ENCODE measurements at regions not wholly inside any gene's neighbourhood (a gene's known extent, or its start where the extent isn't known, plus 50 kb on each side); places are given as distances from the start of the nearest gene placed in this dataset.

DNA sequence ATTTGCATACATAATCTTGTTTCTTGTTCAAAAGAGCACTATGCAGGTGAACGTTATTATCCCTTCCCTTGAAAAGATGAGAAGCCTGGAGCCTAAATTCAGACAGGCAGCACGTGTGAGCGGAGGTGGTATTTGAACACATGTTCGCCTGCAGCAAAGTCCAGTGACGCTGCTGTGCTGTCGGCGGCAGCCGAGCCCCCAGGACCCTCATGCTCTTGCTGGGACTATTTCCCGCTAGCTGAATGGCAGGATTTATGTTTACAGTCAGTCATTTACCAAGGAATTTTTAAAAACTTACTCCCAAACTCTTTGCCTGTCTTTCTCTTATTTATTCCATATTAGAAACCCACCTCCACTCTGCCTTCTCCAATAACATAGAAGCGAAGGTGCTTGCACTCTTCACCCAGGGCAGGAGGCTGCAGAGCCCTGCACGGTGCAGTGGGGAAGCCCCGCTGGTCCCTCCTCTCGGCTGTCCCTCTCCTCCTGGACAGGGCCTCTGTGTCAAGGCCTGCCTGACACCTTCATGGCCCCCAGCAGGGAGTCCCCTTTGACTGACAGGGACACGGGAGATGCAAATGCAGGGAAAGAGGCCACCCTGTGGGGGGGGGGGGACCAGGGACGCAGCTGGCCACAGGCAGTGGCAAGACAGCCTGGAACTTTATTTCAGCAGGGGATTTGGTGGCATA, 528.5 kb upstream of the B3GAT1 start:
- Histone ChIP-seq H3K9ac (ENCODE audit: low read length) (no peak overlapping the region), H3K27me3 (ENCODE audit: insufficient read depth, low read length) (no peaks in the 10 kb centered on the region), H3K79me2 (ENCODE audit: insufficient read depth, low read length) (no peaks in the 10 kb centered on the region), H3K27ac (ENCODE audit: low read depth, low read length) (no peak overlapping the region), H3K9me3 (ENCODE audit: insufficient read depth, low read depth, low read length) (no peaks in the 10 kb centered on the region), H4K20me1 (ENCODE audit: insufficient read depth, low read length) (no peaks in the 10 kb centered on the region), H2AFZ (ENCODE audit: low read depth, low read length) (no peak overlapping the region), H3K4me1 (ENCODE audit: insufficient read depth, low read length) (peaks cover 6% of the 10 kb centered on the region), H3K36me3 (ENCODE audit: insufficient read depth, low read length) (no peaks in the 10 kb centered on the region), H3K4me2 (ENCODE audit: low read length) (no peak overlapping the region), H3K4me3 (ENCODE audit: insufficient read depth, low read depth, low read length) (no peak overlapping the region)
- H3K4me1 Mint-ChIP-seq (ENCODE audit: low read depth, unreplicated experiment): peaks cover 9% of the 10 kb centered on the region
- no peak overlapping the region for H3K27ac Mint-ChIP-seq (ENCODE audit: unreplicated experiment)
- H3K36me3 Mint-ChIP-seq (ENCODE audit: low read depth, unreplicated experiment): peaks cover 3% of the 10 kb centered on the region
- TF ChIP-seq EZH2 (IDR thresholded peaks at IDR 0.05; ENCODE audit: insufficient read depth, low read length): no peak
- TF ChIP-seq CTCF (IDR thresholded peaks at IDR 0.05; ENCODE audit: insufficient read depth, low read depth, low read length): no peak
- DNase-seq (ENCODE audit: low read depth): no peak
- FAIRE-seq: no peak
- H3K27me3 Mint-ChIP-seq (ENCODE audit: low read depth, unreplicated experiment): peaks cover 7% of the 10 kb centered on the region
- no peak overlapping the region for H3K4me3 Mint-ChIP-seq (ENCODE audit: unreplicated experiment)
- peaks cover 16% of the 10 kb centered on the region for H3K9me3 Mint-ChIP-seq (ENCODE audit: unreplicated experiment)

- H3K36me3 Mint-ChIP-seq (ENCODE audit: low read depth, unreplicated experiment): peaks cover 3% of the 10 kb centered on the region
- Histone ChIP-seq H3K27ac (ENCODE audit: low read depth, low read length) (no peak overlapping the region), H3K4me1 (ENCODE audit: insufficient read depth, low read length) (peaks cover 6% of the 10 kb centered on the region), H3K4me3 (ENCODE audit: insufficient read depth, low read depth, low read length) (no peak overlapping the region), H3K4me2 (ENCODE audit: low read length) (no peak overlapping the region), H3K9ac (ENCODE audit: low read length) (no peak overlapping the region), H3K9me3 (ENCODE audit: insufficient read depth, low read depth, low read length) (no peaks in the 10 kb centered on the region), H4K20me1 (ENCODE audit: insufficient read depth, low read length) (no peaks in the 10 kb centered on the region), H2AFZ (ENCODE audit: low read depth, low read length) (no peak overlapping the region), H3K36me3 (ENCODE audit: insufficient read depth, low read length) (no peaks in the 10 kb centered on the region), H3K27me3 (ENCODE audit: insufficient read depth, low read length) (no peaks in the 10 kb centered on the region), H3K79me2 (ENCODE audit: insufficient read depth, low read length) (no peaks in the 10 kb centered on the region)
- H3K27me3 Mint-ChIP-seq (ENCODE audit: low read depth, unreplicated experiment): peaks cover 9% of the 10 kb centered on the region
- TF ChIP-seq EZH2 (IDR thresholded peaks at IDR 0.05; ENCODE audit: insufficient read depth, low read length): no peak
- TF ChIP-seq CTCF (IDR thresholded peaks at IDR 0.05; ENCODE audit: insufficient read depth, low read depth, low read length): peak; percentile 4
- no peak overlapping the region for H3K27ac Mint-ChIP-seq (ENCODE audit: unreplicated experiment)
- no peak overlapping the region for H3K4me3 Mint-ChIP-seq (ENCODE audit: unreplicated experiment)
- peaks cover 9% of the 10 kb centered on the region for H3K4me1 Mint-ChIP-seq (ENCODE audit: low read depth, unreplicated experiment)
- DNase-seq (ENCODE audit: low read depth): no peak
- H3K9me3 Mint-ChIP-seq (ENCODE audit: unreplicated experiment): peaks cover 18% of the 10 kb centered on the region
- FAIRE-seq: no peak
Observed at GRCh38 chr11:134939905-134940304, 527.9 kb upstream of the B3GAT1 start.

GRCh38 chr11:134939031-134939430, 527.0 kb upstream of the B3GAT1 start:
- H3K4me3 Mint-ChIP-seq (ENCODE audit: unreplicated experiment): no peak overlapping the region
- Histone ChIP-seq H3K36me3 (ENCODE audit: insufficient read depth, low read length) (no peaks in the 10 kb centered on the region), H3K4me2 (ENCODE audit: low read length) (no peak overlapping the region), H3K9me3 (ENCODE audit: insufficient read depth, low read depth, low read length) (no peaks in the 10 kb centered on the region), H2AFZ (ENCODE audit: low read depth, low read length) (no peak overlapping the region), H3K79me2 (ENCODE audit: insufficient read depth, low read length) (no peaks in the 10 kb centered on the region), H3K27ac (ENCODE audit: low read depth, low read length) (no peak overlapping the region), H3K27me3 (ENCODE audit: insufficient read depth, low read length) (no peaks in the 10 kb centered on the region), H3K4me3 (ENCODE audit: insufficient read depth, low read depth, low read length) (no peak overlapping the region), H3K4me1 (ENCODE audit: insufficient read depth, low read length) (peaks cover 6% of the 10 kb centered on the region), H3K9ac (ENCODE audit: low read length) (no peak overlapping the region), H4K20me1 (ENCODE audit: insufficient read depth, low read length) (no peaks in the 10 kb centered on the region)
- no peak for FAIRE-seq
- DNase-seq (ENCODE audit: low read depth): no peak
- peaks cover 18% of the 10 kb centered on the region for H3K9me3 Mint-ChIP-seq (ENCODE audit: unreplicated experiment)
- H3K27ac Mint-ChIP-seq (ENCODE audit: unreplicated experiment): no peak overlapping the region
- peaks cover 6% of the 10 kb centered on the region for H3K27me3 Mint-ChIP-seq (ENCODE audit: low read depth, unreplicated experiment)
- H3K4me1 Mint-ChIP-seq (ENCODE audit: low read depth, unreplicated experiment): peaks cover 9% of the 10 kb centered on the region
- H3K36me3 Mint-ChIP-seq (ENCODE audit: low read depth, unreplicated experiment): peaks cover 3% of the 10 kb centered on the region
- TF ChIP-seq CTCF (IDR thresholded peaks at IDR 0.05; ENCODE audit: insufficient read depth, low read depth, low read length): no peak
- TF ChIP-seq EZH2 (IDR thresholded peaks at IDR 0.05; ENCODE audit: insufficient read depth, low read length): no peak

All from astrocyte (in vitro differentiated cells and primary cell).